ENCODE measurements at regions not wholly inside any gene's neighbourhood (a gene's known extent, or its start where the extent isn't known, plus 50 kb on each side); places are given as distances from the start of the nearest gene placed in this dataset.

DNA sequence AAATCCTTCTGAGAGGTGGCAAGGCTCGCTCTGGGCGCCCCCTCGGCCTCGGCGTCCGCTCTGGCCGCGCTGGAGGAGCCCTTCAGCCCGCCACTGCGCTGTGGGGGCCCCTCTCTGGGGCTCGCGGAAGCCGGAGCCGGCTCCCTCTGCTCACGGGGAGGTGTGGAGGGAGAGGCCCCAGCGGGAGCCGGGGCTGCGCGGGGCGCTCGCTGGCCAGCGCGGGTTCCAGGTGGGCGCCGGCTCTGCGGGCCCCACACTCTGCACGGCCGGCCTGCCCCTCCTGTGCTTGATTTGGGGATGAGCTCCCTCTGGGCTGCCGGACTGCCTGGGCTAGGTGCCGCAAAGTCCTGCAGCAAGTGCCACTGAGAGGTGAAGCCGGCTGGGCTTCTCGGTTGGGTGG is 1260.7 kb upstream of the PRMT6 start:
- TF ChIP-seq, protein P1, sequence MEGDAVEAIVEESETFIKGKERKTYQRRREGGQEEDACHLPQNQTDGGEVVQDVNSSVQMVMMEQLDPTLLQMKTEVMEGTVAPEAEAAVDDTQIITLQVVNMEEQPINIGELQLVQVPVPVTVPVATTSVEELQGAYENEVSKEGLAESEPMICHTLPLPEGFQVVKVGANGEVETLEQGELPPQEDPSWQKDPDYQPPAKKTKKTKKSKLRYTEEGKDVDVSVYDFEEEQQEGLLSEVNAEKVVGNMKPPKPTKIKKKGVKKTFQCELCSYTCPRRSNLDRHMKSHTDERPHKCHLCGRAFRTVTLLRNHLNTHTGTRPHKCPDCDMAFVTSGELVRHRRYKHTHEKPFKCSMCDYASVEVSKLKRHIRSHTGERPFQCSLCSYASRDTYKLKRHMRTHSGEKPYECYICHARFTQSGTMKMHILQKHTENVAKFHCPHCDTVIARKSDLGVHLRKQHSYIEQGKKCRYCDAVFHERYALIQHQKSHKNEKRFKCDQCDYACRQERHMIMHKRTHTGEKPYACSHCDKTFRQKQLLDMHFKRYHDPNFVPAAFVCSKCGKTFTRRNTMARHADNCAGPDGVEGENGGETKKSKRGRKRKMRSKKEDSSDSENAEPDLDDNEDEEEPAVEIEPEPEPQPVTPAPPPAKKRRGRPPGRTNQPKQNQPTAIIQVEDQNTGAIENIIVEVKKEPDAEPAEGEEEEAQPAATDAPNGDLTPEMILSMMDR (conservative IDR thresholded peaks at IDR 0.05; ENCODE audit: low read length), result no peak
- TF ChIP-seq EZH2phosphoT487 (IDR thresholded peaks at IDR 0.05; ENCODE audit: borderline replicate concordance, low read depth, low read length), result no peak

Data from OCI-LY7 (cell line).